GM19238 (cell line): ENCODE measurements at regions not wholly inside any gene's neighbourhood (a gene's known extent, or its start where the extent isn't known, plus 50 kb on each side); places are given as distances from the start of the nearest gene placed in this dataset.

Source experiments
- DNase-seq: peaks from one replicate; pipeline ENCODE4 v3.0.0; 2011; ENCODE audit warnings: low spot score; ENCODE audit not compliant: insufficient read length

GRCh38 chr5:118778941-118779340 lies 209.4 kb downstream of the DTWD2 start:
- no peak for DNase-seq

- DNase-seq = no peak
These were observed 211.1 kb downstream of the DTWD2 start for GRCh38 chr5:118777189-118777736.

GRCh38 chr5:118776755-118777154 lies 211.6 kb downstream of the DTWD2 start:
- DNase-seq = no peak

GRCh38 chr5:118775790-118776499 lies 212.4 kb downstream of the DTWD2 start:
- no peak for DNase-seq

GRCh38 chr5:118768607-118769175 lies 219.7 kb downstream of the DTWD2 start:
- DNase-seq = no peak

- no peak for DNase-seq
These were observed 226.1 kb downstream of the DTWD2 start for GRCh38 chr5:118762291-118762690.

- no peak for DNase-seq
These were observed 226.5 kb downstream of the DTWD2 start for GRCh38 chr5:118761814-118762213.

GRCh38 chr5:118752969-118753368 lies 235.4 kb downstream of the DTWD2 start:
- DNase-seq = no peak

- no peak for DNase-seq
These were observed 252.0 kb downstream of the DTWD2 start for GRCh38 chr5:118736396-118736795.

- DNase-seq = no peak
These were observed 255.0 kb downstream of the DTWD2 start for GRCh38 chr5:118733394-118733793.

- no peak for DNase-seq
These were observed 260.2 kb downstream of the DTWD2 start for GRCh38 chr5:118728191-118728590.

- no peak for DNase-seq
These were observed 261.5 kb downstream of the DTWD2 start for GRCh38 chr5:118726891-118727290.

- no peak for DNase-seq
These were observed 265.4 kb downstream of the DTWD2 start for GRCh38 chr5:118723021-118723338.

- DNase-seq = no peak
These were observed 266.0 kb downstream of the DTWD2 start for GRCh38 chr5:118722122-118723020.

- DNase-seq = no peak
These were observed 276.6 kb downstream of the DTWD2 start for GRCh38 chr5:118711727-118712126.

- DNase-seq = no peak
These were observed 282.2 kb downstream of the DTWD2 start for GRCh38 chr5:118705959-118706667.

- no peak for DNase-seq
These were observed 285.1 kb downstream of the DTWD2 start for GRCh38 chr5:118703241-118703640.

GRCh38 chr5:118701791-118702190 lies 286.6 kb downstream of the DTWD2 start:
- no peak for DNase-seq

- DNase-seq = no peak
These were observed 287.8 kb downstream of the DTWD2 start for GRCh38 chr5:118700510-118700909.

GRCh38 chr5:118698774-118699173 lies 289.6 kb downstream of the DTWD2 start:
- no peak for DNase-seq

GRCh38 chr5:118696076-118696475 lies 292.3 kb downstream of the DTWD2 start:
- no peak for DNase-seq
